Liver (tissue), 8 donors: ENCODE measurements at regions not wholly inside any gene's neighbourhood (a gene's known extent, or its start where the extent isn't known, plus 50 kb on each side); places are given as distances from the start of the nearest gene placed in this dataset.
A peak's percentile ranks its signal among the peaks of the same experiment; 100 is the strongest.

ENCODE experiments used
- DNase-seq: peaks from one replicate; pipeline ENCODE4 v3.0.0-alpha.2; 2017; ENCODE audit warnings: low spot score
- H3K27ac ChIP-seq, 2 donors: one replicate each; pipeline ENCODE4 v1.7.0; 2013; ENCODE audit warnings: inconsistent platforms in 2 of 2, low read length in 2 of 2, control low read depth in 1 of 2, low read depth in 1 of 2, mild to moderate bottlenecking in 1 of 2
- H3K27me3 ChIP-seq, 4 donors: one replicate each; pipeline versions ENCODE4 v1.6.1 to v1.7.0; 2013; ENCODE audit warnings: low read length in 3 of 4, inconsistent platforms in 1 of 4, mild to moderate bottlenecking in 1 of 4, moderate library complexity in 1 of 4; ENCODE audit not compliant: control insufficient read depth in 4 of 4, insufficient read depth in 4 of 4
- H3K36me3 ChIP-seq, 4 donors: one replicate each; pipeline versions ENCODE4 v1.6.1 to v1.7.0; 2013; ENCODE audit warnings: low read length in 3 of 4, mild to moderate bottlenecking in 3 of 4, low read depth in 1 of 4, moderate library complexity in 1 of 4; ENCODE audit not compliant: control insufficient read depth in 4 of 4, insufficient read depth in 3 of 4
- H3K4me1 ChIP-seq, 4 donors: one replicate each; pipeline versions ENCODE4 v1.6.1 to v1.7.0; 2013; ENCODE audit warnings: low read length in 3 of 4, mild to moderate bottlenecking in 3 of 4, moderate library complexity in 1 of 4; ENCODE audit not compliant: control insufficient read depth in 4 of 4, insufficient read depth in 4 of 4
- H3K4me3 ChIP-seq, 3 donors: one replicate each; pipeline versions ENCODE4 v1.6.1 to v1.7.0; 2013; ENCODE audit warnings: low read length in 3 of 3, control low read depth in 1 of 3, low read depth in 1 of 3, mild to moderate bottlenecking in 1 of 3
- H3K9ac ChIP-seq, 2 donors: one replicate each; pipeline ENCODE4 v1.7.0; 2013; ENCODE audit warnings: low read length in 2 of 2, mild to moderate bottlenecking in 2 of 2, moderate library complexity in 2 of 2, control low read depth in 1 of 2, low read depth in 1 of 2
- H3K9me3 ChIP-seq, 4 donors: one replicate each; pipeline versions ENCODE4 v1.6.1 to v1.7.0; 2013; ENCODE audit warnings: low read length in 3 of 4; ENCODE audit not compliant: control insufficient read depth in 4 of 4
- CTCF ChIP-seq: fragments of 150-350 bp; IDR thresholded peaks from 2 replicates; pipeline ENCODE4 v1.5.1; 2017; ENCODE audit warnings: improper control_type of control experiment, low read depth, low read length; ENCODE audit not compliant: missing input control
- GABPA ChIP-seq, 2 donors: IDR thresholded peaks in 1 of 2; conservative IDR thresholded peaks in 1 of 2; 2 replicates each; pipeline ENCODE4 v1.6.1; 2016; ENCODE audit warnings: antibody characterized with exemption in 2 of 2, mild to moderate bottlenecking in 1 of 2, moderate library complexity in 1 of 2
- HNF4A ChIP-seq, 2 donors: conservative IDR thresholded peaks; 2 replicates each; pipeline ENCODE4 v1.6.1; 2016; ENCODE audit warnings: antibody characterized with exemption in 2 of 2, mild to moderate bottlenecking in 2 of 2
- JUND ChIP-seq, 2 donors: IDR thresholded peaks; 2 replicates each; pipeline ENCODE4 v1.6.1; 2016; ENCODE audit warnings: antibody characterized with exemption in 2 of 2
- NR2F2 ChIP-seq: IDR thresholded peaks from 2 replicates; pipeline ENCODE4 v1.6.1; 2016; ENCODE audit warnings: antibody characterized with exemption
- RXRA ChIP-seq, 2 donors: IDR thresholded peaks; 2 replicates each; pipeline ENCODE4 v1.6.1; 2017 to 2018; ENCODE audit warnings: antibody characterized with exemption in 2 of 2, mild to moderate bottlenecking in 1 of 2
- WGBS: extraction: QIAGEN DNeasy Blood & Tissue Kit; methylation state at CpG from one replicate; pipeline ENCODE4 v1.1.7; 2013; 5-methylcytosine and 5-hydroxymethylcytosine counted together
- TF ChIP-seq, protein P1 (sequence below): IDR thresholded peaks from 2 replicates; pipeline ENCODE4 v1.6.1; 2016; ENCODE audit warnings: antibody characterized with exemption
- TF ChIP-seq, protein P2 (sequence below): IDR thresholded peaks from 2 replicates; pipeline ENCODE4 v1.6.1; 2016; ENCODE audit warnings: antibody characterized with exemption
- TF ChIP-seq, protein P3 (sequence below): IDR thresholded peaks from 2 replicates; pipeline ENCODE4 v1.6.1; 2016; ENCODE audit warnings: antibody characterized with exemption
- TF ChIP-seq, protein P4 (sequence below): IDR thresholded peaks from 2 replicates; pipeline ENCODE4 v1.6.1; 2016; ENCODE audit warnings: antibody characterized with exemption, mild to moderate bottlenecking
- donor health status: healthy.
- donor health status: healthy.
- donor health status: healthy.
- donor health status: healthy.
- donor health status: healthy.

GRCh38 chr21:14880922-14881321, 183.9 kb downstream of the NRIP1 start:
- no peak for TF ChIP-seq CTCF
- TF ChIP-seq RXRA (IDR thresholded peaks at IDR 0.05), result no peak
- no peak for TF ChIP-seq GABPA (IDR thresholded peaks at IDR 0.05 in 1 of 2, conservative IDR thresholded peaks at IDR 0.05 in 1 of 2)
- no peak for TF ChIP-seq JUND (IDR thresholded peaks at IDR 0.05)
- TF ChIP-seq NR2F2, result no peak
- TF ChIP-seq, protein P1, sequence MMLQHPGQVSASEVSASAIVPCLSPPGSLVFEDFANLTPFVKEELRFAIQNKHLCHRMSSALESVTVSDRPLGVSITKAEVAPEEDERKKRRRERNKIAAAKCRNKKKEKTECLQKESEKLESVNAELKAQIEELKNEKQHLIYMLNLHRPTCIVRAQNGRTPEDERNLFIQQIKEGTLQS, result no peak
- no peak for TF ChIP-seq HNF4A (conservative IDR thresholded peaks at IDR 0.05)
- TF ChIP-seq, protein P2, sequence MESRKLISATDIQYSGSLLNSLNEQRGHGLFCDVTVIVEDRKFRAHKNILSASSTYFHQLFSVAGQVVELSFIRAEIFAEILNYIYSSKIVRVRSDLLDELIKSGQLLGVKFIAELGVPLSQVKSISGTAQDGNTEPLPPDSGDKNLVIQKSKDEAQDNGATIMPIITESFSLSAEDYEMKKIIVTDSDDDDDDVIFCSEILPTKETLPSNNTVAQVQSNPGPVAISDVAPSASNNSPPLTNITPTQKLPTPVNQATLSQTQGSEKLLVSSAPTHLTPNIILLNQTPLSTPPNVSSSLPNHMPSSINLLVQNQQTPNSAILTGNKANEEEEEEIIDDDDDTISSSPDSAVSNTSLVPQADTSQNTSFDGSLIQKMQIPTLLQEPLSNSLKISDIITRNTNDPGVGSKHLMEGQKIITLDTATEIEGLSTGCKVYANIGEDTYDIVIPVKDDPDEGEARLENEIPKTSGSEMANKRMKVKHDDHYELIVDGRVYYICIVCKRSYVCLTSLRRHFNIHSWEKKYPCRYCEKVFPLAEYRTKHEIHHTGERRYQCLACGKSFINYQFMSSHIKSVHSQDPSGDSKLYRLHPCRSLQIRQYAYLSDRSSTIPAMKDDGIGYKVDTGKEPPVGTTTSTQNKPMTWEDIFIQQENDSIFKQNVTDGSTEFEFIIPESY, result no peak
- TF ChIP-seq, protein P3, sequence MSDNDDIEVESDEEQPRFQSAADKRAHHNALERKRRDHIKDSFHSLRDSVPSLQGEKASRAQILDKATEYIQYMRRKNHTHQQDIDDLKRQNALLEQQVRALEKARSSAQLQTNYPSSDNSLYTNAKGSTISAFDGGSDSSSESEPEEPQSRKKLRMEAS, result no peak
- TF ChIP-seq, protein P4, sequence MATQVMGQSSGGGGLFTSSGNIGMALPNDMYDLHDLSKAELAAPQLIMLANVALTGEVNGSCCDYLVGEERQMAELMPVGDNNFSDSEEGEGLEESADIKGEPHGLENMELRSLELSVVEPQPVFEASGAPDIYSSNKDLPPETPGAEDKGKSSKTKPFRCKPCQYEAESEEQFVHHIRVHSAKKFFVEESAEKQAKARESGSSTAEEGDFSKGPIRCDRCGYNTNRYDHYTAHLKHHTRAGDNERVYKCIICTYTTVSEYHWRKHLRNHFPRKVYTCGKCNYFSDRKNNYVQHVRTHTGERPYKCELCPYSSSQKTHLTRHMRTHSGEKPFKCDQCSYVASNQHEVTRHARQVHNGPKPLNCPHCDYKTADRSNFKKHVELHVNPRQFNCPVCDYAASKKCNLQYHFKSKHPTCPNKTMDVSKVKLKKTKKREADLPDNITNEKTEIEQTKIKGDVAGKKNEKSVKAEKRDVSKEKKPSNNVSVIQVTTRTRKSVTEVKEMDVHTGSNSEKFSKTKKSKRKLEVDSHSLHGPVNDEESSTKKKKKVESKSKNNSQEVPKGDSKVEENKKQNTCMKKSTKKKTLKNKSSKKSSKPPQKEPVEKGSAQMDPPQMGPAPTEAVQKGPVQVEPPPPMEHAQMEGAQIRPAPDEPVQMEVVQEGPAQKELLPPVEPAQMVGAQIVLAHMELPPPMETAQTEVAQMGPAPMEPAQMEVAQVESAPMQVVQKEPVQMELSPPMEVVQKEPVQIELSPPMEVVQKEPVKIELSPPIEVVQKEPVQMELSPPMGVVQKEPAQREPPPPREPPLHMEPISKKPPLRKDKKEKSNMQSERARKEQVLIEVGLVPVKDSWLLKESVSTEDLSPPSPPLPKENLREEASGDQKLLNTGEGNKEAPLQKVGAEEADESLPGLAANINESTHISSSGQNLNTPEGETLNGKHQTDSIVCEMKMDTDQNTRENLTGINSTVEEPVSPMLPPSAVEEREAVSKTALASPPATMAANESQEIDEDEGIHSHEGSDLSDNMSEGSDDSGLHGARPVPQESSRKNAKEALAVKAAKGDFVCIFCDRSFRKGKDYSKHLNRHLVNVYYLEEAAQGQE, result no peak
- Histone ChIP-seq H3K4me1 (peaks cover 4 to 33% (median 19%) of the 10 kb centered on the region in 4 donors), H3K4me3 (no peak overlapping the region), H3K36me3 (no peaks in the 10 kb centered on the region), H3K27ac (no peak overlapping the region), H3K9me3 (no peaks in the 10 kb centered on the region), H3K27me3 (no peaks in the 10 kb centered on the region), H3K9ac (no peak overlapping the region)
- 89% methylated on average over 2 of the region's 2 CpGs for WGBS
- no peak for DNase-seq

DNA sequence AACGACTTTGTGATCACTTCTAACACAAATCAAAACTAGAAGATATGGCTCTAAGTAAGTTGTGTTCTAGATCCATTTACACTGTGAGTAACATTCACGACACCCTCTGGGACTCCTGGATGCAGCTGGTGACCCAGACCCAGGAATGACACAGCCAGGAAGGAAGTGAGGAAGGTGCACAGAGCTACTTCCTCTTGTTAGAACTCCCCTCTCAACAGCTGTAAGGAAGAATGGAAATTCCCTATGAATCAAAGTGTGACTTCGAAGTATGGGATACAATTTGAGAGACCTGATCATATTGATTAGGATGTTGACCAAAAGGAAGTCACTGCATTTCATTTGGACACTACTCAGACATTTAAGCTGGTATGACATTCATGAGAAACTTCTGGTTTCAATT, 185.3 kb downstream of the NRIP1 start:
- Histone ChIP-seq H3K9me3 (no peaks in the 10 kb centered on the region), H3K27me3 (no peaks in the 10 kb centered on the region), H3K9ac (no peak overlapping the region), H3K36me3 (no peaks in the 10 kb centered on the region), H3K27ac (peak overlapping the region; percentile 64 to 80), H3K4me3 (no peak overlapping the region), H3K4me1 (peaks cover 4 to 34% (median 19%) of the 10 kb centered on the region in 4 donors)
- TF ChIP-seq NR2F2 (peak; percentile 47), JUND (IDR thresholded peaks at IDR 0.05) (no peak)
- DNase-seq, result no peak
- WGBS, result 39% methylated on average over 3 of the region's 3 CpGs
